ENCODE measurements at regions not wholly inside any gene's neighbourhood (a gene's known extent, or its start where the extent isn't known, plus 50 kb on each side); places are given as distances from the start of the nearest gene placed in this dataset.

GRCh38 chr22:48204296-48204695, 1441.8 kb downstream of the TBC1D22A start:
- TF ChIP-seq POLR2A (IDR thresholded peaks at IDR 0.05) (no peak), CTCF (IDR thresholded peaks at IDR 0.05) (no peak)

All from heart left ventricle (tissue), 13 donors.